HG03159 (cell line): ENCODE measurements at regions not wholly inside any gene's neighbourhood (a gene's known extent, or its start where the extent isn't known, plus 50 kb on each side); places are given as distances from the start of the nearest gene placed in this dataset.
"Not testable (repeated sequence)": the region's sequence is repeated elsewhere in the genome, so short reads cannot be mapped to it uniquely, and the experiment has no call there.

Experiments
- ATAC-seq: cut with Tn5 transposase; IDR thresholded peaks from one replicate; pipeline ENCODE4 v1.9.1; 2021; ENCODE audit warnings: mild to moderate bottlenecking, moderate library complexity; ENCODE audit not compliant: unreplicated experiment

GRCh38 chr5:60447488-60447920 is 252.5 kb downstream of the DEPDC1B start:
- no peak for ATAC-seq

DNA sequence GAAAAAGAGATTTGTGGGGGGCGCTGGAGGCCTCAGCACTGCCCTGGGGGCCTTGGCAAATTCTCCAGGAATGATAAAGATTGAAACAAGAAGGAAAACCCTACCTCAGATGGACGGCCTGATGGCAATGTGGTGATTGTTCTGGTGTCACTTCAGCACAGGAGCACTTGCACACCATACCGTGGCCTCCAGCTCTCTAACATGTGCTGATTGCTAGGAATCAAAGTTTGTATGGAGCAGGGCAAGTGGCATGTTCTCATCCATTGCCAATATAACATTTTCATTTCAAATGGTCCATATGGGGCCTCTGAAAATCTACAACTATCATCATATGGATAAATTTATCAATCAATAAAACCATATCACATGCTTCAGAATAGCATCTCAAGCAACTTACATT is 253.0 kb downstream of the DEPDC1B start:
- ATAC-seq, result no peak

- ATAC-seq, result no peak
Observed at GRCh38 chr5:60445921-60446320, 254.0 kb downstream of the DEPDC1B start.

GRCh38 chr5:60445427-60445826 is 254.5 kb downstream of the DEPDC1B start:
- ATAC-seq, result no peak

- no peak for ATAC-seq
Observed at GRCh38 chr5:60444661-60445360, 255.2 kb downstream of the DEPDC1B start.

- no peak for ATAC-seq
Observed at GRCh38 chr5:60439552-60439951, 260.4 kb downstream of the DEPDC1B start.

DNA sequence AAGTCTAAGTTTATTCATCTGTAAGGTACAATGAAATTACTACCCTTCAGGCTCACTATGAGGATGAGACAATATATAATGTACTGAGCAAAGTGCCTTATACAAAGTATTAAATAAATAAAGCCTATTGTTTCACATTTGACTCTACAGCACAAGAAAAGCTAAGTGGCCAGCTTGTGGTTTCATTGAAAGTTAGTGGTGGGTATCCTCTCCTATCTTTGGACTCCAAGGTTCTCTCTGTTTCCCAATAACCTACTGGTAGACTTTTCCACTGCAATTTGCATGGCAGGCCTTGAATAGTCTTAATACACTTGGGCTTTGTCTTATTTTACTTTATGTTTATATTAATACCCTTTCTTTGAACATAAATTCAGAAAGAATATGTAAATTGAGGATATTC is 262.7 kb downstream of the DEPDC1B start:
- ATAC-seq, result no peak

DNA sequence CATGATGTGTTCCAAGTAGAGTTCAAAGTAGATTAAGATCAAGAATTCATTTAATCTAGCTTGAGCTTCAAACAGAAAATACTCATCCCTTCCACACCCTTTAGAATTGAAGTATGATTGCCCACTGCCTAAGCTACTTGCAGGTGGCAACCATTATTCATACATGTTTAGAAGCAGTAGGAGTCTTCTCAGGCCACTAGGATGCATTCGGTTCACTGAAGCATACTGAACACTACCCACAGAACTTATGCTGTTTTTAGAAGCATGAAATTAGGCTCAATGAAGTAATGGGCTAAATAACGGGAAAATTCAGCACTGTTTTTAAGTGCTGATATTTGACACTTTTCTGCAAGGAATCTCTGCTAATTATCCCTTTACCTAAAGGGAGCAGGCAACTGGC is 263.4 kb downstream of the DEPDC1B start:
- peak; percentile 58 for ATAC-seq

DNA sequence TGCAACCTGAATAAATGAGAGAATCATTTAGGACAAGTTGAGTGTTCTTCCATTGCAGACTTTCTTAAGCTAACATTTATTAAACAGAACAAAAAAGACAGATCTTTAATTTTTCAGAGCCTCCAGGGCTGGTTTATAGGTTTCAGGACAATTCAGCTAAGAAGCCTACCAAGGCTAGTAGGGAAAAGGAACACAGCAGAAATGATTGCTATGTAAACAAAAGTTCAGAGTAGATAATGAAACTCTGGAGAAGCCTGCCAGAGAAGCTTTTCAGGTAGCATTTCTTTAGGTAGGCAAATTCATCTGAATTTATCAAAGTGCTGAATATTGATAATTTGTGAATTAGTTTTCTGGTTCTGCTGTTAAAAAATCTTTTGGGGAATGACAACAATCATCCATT is 264.2 kb downstream of the DEPDC1B start:
- no peak for ATAC-seq

GRCh38 chr5:60426189-60426588 is 273.8 kb downstream of the DEPDC1B start:
- not testable (repeated sequence) for ATAC-seq

GRCh38 chr5:60420773-60421172 is 279.2 kb downstream of the DEPDC1B start:
- ATAC-seq, result not testable (repeated sequence)

GRCh38 chr5:60417500-60418181 is 282.3 kb downstream of the DEPDC1B start:
- ATAC-seq, result no peak

DNA sequence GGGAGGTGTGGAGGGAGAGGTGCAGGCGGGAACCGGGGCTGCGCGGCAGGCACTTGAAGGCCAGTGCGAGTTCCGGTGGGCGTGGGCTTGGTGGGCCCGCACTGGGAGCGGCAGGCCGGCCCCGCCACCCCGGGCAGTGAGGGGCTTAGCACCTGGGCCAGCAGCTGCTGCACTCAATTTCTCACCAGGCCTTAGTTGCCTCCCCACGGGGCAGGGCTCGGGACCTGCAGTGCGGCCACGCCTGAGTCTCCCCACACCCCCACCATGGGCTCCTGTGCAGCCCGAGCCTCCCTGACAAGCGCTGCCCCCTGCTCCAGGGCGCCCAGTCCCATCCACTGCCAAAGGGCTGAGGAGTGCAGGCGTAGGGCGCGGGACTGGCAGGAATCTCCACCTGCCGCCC is 284.5 kb downstream of the DEPDC1B start:
- no peak for ATAC-seq

DNA sequence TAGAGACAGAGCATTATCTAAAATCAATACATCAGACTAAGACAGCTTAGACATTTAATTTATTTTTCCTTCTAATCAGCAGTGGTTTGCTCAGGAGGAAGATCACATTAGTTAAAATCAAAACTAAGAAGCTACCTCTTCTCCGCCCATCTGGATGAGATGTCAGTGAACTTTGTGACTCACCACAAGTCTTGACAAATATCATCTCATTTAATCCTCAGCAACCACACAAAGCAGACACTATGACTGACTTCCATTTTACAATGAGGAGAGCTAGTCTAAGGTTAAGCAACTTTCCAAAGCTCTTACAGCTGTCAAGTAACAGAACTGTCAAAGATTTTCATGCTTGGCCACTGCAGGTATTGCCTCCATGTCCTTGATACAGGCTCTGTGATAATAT is 289.5 kb downstream of the DEPDC1B start:
- ATAC-seq, result no peak

GRCh38 chr5:60404171-60404570 is 295.8 kb downstream of the DEPDC1B start:
- no peak for ATAC-seq

DNA sequence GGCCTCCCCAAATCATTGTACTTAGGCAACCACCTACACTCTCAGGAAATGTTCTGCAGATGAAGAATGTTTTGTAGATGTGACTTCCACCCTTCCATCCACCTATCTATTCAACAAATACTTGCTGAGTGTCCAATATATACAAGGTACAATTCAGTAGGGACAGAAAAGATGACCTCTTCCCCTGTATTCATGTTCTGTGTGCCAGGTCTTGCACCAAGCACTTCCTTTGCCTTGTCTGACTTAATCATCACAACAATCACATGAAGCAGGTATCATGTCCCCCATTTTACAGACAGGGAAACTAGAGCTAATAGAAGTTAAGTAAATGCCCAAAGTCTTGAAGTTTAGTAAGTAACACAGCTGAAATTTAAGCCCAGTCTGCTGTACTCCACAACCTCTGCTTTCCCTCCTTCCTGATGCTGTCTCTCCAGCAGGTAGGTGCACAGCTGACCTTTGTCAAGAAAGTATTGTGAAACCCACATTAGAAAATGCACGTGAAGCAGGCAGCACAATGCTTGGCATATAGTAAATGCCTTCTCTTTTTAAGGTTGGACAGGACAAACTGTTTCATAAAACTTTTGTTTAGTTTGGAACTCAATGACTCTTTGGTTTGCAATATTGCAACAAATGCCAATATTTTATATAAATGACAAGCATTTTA is 296.5 kb downstream of the DEPDC1B start:
- ATAC-seq, result no peak

- no peak for ATAC-seq
Observed at GRCh38 chr5:60402161-60402785, 297.7 kb downstream of the DEPDC1B start.

DNA sequence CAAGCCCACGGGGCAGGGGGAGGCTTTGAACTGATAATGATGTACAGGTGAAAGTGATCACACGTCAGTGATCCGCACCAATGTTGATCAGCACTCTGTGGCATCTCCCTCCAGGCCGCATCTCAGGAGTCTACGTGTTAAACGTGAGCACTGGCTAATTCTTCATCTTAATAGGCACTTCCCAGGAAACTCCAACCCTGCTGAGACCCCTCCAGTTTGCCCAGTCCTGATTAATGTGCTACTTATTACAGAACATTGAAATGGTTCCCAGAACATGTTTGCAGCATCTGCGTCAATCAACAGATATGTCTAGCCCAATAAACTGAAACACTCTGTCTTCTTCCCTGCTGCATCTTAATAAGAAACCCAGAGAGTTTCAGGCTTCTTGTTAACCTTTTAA is 298.4 kb downstream of the DEPDC1B start:
- no peak for ATAC-seq

DNA sequence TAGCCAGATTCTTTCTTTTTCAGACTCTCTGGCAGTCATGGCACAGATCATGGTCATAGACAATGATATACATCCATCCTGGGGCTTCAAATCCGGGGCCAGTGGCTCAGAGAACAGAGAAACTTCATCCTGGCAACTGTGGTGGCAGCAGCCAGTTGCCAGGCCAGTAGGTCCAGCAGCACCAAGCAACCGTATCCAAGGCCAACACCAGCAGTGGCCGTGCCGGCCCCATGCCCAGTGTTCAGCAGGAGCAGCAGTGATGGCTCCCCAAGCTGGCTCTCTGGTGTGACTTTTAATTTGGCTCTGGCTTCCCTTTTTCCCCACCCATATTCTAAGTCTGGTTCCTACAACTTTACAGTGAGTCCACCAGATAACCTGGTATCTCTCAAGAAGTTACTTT is 300.5 kb downstream of the DEPDC1B start:
- ATAC-seq, result no peak

DNA sequence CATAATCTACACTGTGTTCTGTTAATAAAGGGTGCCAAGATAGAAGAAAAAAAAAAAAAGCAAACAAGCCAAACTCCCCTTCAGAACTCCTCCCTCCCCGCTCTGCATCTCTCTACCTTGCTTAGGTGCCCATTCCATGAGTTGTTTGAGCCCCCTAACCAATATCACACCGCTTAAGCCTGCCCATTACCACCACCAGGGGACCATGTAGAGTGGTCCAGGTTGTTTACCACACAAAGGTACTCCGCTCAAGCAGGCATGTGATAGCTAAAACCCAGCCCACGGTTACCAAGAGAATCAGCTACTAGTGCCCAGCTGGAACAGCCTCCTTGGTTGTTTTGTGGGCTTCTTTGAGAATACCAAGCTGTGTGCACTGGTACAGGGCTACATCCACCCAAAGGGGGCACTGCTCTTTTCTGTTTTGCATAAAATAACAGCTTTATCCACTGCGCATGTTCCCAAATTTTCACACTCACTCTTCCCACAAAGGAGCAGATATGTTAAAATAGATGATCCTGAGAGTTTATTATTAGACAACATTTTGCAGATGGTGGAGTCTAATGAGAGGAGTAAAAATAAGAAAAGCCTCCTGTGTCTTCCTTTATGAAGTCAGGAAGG is 304.1 kb downstream of the DEPDC1B start:
- no peak for ATAC-seq

GRCh38 chr5:60387051-60387440 is 312.9 kb downstream of the DEPDC1B start:
- no peak for ATAC-seq
